HG02981 (cell line): ENCODE measurements at regions not wholly inside any gene's neighbourhood (a gene's known extent, or its start where the extent isn't known, plus 50 kb on each side); places are given as distances from the start of the nearest gene placed in this dataset.
"Not testable (repeated sequence)": the region's sequence is repeated elsewhere in the genome, so short reads cannot be mapped to it uniquely, and the experiment has no call there.

Experiments used
- ATAC-seq: cut with Tn5 transposase; IDR thresholded peaks from one replicate; pipeline ENCODE4 v1.9.1; 2021; ENCODE audit warnings: mild to moderate bottlenecking, moderate library complexity; ENCODE audit not compliant: unreplicated experiment

DNA sequence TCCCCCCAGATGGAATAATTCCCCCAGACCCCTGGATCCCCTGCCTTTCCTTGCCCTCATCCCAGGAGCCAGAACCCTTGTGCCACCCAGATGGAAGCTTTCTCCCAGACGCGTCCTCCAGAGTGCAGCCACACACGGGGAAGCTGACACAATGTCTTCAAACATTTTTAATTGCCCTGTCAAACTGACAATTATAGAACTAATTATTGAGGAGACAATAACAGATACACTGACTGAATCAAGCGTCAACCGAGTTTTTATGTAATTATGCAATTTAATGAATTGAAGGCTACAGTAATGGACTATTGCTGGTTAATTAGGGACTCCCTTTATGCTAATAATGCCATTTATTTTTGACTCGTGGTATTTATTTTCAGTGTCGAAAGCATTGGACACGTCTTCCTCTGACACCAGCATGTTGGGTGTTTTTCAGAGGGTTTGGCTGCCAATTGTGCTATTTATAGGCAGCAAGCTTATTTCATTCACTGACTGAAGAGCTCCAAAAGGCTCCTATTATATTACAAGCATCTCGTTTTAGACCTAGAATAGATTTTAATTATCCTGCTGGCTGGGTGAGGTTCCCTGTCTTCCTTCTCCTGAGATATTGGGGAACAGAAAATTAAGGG is 298.2 kb upstream of the C16orf82 start:
- no peak for ATAC-seq

DNA sequence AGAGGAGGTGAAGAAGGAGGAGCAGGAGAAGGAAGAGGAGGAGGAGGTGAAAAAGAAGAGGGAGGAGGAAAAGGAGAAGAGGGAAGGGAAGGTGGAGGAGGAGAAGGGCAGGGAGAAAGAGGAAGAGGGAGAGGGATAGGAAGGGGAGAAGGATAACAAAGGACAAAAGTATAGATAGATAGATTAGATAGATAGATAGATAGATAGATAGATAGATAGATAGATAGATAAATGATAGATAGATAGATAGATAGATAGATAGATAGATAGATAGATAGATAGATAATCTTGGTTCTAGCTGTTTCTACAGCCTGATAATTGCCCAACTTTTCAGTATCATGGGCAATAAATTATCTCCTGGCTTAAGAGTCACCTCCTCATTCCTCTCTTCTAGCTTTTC is 296.2 kb upstream of the C16orf82 start:
- ATAC-seq, result no peak

DNA sequence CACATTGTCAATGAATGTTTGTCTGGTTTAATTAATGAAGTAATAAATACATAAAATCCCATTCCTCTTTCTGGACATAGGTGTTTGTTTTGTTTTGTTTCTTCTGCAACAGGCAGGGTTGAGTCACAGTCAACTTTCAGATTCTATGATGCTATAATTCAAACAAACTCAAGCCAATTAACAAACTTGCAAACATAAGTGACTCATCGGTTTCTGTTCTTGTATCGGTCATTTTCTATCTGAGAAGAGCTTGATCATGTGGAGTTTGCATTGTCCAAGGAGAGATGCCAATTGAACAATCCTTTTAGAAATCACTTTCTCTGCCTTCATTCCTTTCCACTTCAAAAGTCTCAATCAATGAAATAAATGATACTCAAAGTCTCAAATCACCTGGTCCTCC is 294.2 kb upstream of the C16orf82 start:
- ATAC-seq, result peak; percentile 59

DNA sequence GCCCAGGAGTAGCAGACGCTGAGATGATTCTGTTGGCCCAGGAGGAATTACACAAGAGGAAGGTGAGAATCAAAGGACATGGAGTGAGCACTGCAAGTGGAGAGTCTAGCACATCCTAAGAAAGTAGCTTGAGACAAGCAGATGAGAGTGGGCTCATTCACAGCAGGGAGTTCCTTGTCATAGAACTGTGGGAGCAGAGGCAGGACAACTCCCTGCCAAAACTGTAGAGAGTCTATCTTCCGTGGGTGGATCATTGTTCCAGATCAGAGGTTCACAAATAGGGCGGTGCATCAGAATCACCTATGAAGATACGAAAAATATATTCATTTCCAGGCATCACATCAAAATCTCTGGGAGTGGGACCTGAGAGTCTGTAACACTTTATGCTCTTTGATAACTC is 288.9 kb upstream of the C16orf82 start:
- ATAC-seq, result no peak

DNA sequence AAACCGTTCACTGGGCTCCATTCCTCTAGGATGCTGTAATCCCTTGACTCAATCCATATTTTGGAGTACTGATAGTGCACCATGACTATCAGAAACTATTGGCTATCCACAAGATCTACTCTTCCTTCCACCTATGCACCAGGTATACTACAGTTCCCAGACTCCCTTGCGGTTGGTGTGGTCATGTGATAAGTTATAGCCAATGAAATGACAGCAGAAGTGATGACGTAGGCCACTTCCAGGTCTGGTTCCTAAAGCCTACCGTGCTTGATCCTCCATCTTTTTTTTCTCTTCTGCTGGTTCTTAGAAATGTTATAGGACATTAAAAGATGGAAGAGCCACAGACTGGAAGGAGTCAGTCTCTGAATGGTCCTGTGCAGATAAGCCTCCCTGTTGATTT is 278.8 kb upstream of the C16orf82 start:
- no peak for ATAC-seq

DNA sequence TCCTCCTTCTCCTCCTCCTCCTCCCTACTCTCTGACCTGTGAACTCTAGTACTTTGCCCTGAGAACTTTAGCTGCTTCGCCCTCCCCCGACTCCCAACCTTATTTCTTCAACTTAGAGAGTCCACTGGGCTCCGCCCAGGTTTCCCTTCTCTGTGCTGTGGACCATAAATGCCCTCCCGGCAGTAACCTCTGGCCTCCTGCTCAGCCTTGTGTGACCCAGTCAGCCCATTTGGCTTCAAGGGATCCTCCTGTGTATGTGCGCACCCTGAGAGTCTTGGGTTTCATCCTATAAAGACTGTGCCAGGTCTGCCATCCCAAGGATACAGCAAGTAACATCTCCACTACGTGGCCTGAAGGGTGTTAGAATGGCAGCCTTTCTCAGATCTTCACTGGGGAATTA is 275.6 kb upstream of the C16orf82 start:
- no peak for ATAC-seq

DNA sequence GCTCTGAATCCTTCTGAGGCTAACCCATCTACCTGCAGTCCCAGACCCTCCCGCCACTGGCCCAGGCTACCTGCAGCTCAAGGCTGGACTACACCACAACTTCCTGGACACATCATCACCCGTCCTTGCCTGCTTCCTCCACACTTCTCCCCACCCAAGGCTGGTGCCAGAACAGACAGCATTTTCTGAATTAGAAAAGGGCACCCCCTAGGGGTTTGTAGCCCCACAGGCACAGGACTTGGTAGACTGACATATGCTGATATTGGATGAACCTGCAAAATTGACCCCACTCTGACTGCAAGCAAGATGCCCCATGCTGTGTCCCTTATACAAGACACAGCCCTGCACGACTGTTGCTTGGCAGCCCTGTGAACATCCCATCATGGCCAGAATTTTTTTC is 271.5 kb upstream of the C16orf82 start:
- ATAC-seq, result no peak

DNA sequence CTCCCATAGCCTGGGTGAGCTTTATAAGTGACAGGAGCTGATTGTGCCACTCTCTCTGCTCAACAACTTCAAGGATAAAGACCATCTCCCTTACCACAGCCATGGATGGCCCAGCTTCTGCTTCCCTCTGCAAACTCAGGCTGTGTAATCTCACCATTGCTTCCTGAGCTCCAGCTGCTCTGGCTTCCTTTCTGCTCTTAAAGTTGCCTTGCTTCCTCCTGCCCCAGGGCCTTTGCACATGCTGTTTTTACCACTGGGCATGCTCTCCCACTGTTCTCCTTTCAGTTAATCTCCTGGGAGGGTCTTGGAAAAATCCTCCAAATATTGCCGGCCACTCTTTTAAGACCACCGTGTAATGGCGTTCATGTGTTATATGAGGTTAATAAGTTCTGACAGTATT is 265.1 kb upstream of the C16orf82 start:
- ATAC-seq, result no peak

DNA sequence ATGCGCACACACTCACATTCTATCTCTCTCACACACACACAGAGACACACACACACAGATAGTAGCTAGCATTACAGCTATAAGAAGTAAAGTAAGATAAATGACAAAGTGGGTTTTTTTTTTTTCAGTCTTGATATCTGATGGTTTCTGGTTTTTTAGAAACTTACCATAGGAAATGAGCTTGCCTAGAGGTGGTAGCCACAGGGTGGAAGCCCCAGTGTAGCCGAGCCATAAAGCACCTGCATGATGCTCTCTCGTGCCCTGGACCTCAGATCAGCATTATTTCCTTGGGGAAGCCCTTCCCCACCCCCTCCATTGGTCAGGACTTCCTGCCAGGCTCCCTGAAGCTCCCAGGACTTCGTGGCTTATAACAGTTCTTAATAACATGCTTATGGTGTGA is 264.3 kb upstream of the C16orf82 start:
- ATAC-seq, result no peak

DNA sequence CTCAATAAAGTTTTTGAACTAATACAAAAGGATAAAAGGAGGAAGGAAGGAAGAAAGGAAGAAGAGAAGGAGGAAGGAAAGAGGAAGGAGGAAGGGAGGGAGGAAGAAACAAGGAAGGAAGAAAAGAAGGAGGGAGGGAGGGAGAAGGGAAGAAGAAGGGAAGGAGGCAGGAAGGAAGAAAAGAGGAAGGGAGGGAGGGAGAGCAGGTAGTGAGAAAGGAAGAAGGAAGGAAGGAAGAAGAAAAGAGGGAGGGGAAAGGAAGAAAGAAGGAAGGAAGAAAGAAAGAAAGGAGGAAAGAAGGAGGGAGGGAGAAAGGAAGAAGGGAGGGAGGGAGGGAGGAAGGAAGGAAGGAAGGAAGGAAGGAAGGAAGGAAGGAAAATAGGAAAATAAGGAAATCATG is 263.8 kb upstream of the C16orf82 start:
- ATAC-seq, result no peak

DNA sequence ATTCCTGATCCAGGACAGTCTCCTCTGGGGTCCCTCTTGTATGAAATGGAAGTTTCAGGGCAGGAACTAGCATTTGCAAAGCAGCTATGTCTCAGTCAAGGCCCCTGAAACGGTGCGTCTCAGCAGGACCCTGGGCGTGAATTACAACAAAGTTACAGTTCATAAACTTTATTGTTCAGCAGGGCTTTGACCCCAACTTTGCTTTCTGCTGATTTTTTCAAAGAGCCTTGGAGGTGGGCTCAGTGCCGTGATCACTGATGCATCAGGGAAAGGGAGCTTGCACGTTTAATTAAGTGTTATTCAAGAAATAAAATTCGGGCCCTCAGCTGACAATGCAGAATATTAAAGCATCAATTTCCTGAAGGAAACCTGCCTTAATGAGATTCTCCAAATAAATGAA is 260.1 kb upstream of the C16orf82 start:
- ATAC-seq, result no peak

DNA sequence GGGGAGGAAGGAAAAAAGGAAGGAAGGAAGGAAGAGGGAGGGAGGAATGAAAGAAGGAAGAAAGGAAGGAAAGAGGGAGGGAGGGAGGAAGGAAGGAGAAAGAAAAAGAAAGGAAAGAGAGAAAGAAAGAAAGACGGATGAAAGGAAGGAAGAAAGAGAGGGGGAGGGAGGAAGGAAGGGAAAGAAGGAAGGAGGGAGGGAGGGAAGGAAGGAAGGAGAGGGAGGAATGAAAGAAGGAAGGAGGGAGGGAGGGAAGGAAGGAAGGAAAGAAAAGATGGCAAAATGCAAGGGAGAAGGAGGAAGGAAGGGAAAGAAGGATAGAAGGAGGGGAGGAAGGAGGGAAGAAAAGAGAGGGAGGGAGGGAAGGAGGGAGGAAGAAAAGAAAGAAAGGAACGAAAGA is 257.3 kb upstream of the C16orf82 start:
- ATAC-seq, result no peak

DNA sequence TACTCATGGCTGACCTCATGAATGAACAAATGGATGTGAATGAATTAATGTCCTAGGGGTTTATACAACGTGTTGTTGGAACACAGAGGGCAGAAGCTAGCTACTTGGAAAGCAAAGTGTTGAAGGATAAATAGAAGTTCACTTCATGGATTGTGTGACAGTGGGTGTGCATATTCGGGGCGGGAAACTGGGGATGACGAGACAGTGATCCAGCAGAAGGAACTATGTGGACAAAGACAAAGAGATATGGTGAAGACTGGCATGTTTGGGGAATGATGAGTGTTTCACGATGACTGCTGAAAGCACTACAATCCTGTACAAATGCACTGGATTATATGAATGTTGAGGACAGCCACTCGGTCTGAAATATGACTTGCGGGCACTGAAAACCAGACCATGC is 250.5 kb upstream of the C16orf82 start:
- no peak for ATAC-seq

DNA sequence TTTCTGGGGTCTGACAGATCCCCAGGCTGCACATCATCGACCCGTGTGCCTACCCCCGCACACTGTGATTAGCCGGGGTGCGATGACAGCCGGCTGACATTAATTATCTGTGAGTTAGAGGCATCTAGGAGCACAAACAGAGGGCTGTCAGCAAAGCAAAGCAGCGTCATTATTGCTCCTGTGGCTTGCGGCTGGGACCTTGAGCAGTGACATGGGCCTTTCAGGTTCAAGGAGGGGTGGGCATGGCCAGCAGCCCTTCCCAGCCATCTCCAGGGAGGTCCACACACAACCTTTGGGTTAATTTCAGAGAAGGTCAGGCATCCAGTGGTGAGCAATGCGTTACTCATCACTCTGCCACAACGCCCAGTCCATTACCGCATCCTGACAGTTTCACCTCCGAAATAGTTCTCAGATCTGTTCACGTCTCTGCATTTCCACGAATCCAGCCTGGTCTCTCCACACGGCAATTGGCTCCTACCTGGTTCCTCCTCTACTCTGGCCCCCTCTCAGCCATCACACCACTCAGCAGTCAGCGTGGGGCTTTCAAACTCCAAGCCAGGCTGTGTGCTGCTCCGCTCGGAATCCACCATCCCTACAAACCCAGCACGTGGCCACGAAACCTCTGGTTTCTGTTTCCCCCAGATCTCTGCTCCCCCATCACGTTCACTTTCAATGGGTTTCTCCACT is 249.7 kb upstream of the C16orf82 start:
- ATAC-seq, result no peak

DNA sequence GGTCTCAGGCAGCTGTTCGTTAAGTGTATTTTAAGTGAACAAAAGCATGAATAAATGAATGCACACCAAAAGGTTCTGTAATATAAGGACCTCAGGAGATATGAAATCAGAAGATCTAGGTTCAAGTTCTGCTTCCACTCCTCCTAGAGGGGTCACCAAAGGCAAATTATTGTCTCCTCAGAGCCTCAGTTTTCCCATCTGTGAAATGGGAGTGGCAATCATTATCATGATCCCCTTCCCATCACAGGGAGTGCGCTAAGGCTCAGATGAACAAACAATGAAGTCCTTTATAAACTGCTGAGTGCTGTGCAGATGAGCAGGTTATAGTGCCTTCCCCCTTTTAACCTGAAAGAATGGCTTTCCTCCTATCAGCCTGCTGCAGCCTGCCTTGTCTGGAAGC is 248.3 kb upstream of the C16orf82 start:
- ATAC-seq, result no peak

DNA sequence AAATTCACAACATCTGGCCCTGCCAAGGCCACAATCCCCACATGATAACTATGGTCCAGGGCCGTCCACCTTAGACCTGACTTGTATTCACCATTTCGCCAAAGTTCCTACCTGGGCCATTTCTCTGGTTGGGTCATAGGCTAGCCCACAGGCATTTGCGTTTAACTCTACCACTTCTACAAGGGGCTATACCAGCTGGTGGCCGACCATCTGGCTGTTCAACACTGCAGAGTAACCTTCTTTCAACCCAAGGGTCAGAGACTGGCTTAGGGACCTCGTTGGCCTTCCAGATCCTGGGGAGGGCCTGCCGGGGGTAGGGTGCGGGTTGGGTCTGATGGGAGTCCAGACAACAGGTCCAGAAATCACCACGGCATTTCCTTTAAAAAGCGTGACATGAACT is 242.3 kb upstream of the C16orf82 start:
- ATAC-seq, result no peak

DNA sequence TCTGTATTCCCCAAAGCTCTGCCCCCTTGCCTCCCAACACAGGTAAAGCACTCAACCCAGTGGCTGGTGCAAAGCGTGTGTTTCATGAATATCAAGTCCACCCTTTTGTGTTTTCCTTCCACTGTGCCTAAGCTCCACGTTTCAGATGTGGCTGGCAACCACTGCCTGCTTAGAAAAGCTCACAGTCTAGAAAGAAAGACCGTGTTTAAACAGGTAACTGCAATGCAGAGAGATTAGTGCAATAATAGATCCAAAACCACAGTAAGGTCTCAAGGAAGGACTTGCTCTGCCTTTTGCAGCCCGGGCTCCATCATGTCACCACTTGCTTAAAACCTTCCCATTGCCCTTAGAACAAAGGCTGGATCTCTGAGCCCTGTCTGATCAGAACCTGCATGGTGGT is 240.2 kb upstream of the C16orf82 start:
- ATAC-seq, result no peak

DNA sequence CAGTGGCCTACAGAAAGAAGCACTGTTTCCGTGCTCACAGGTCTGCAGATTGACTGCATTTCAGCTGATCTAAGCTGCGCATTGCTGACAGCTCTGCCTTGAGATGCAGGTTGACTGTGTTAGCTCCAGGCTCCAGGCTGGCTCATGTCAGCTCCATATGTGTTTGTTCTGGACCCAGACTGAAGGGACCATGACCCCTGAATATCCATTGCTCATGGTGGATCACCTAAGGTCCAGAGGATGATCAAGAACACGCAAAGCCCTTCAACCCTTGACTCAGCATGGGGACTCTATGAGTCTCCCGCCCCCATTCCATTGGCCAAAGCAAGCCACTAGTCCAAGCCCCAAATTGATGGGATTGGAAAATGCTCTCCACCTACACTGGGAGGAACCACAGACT is 239.3 kb upstream of the C16orf82 start:
- no peak for ATAC-seq

DNA sequence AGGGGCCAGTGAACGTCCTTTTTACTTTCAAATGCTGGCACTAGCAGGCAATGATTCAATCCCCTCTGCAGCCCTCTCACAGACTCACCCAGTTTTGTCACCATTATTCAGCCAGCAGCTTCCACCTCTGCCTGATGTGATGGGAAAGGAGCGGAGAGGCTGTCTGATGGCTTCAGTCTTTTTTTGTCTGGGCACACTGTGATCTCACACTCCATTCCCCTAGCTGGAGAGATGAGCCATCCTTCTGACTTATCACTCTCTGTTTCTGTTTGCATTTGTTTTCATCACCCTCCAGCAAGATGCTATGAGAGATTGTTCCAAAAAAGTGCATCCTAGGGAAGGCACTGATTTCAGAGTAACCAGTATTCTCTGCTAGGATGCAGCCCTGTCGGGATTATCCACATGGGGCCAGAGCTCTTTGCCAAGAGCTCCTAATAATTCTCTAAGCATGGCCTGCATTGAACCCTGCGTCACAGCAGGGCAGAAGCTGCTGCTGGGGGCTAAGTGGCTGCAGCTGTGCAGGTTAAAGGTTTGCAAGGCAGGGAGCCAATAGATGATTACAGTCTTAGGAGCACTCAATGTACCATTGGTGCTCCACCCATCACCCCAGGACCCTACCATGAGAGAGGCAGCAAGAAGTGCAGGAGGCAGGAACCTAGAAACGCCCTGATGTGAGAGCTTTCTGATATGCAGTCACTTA is 236.1 kb upstream of the C16orf82 start:
- no peak for ATAC-seq

DNA sequence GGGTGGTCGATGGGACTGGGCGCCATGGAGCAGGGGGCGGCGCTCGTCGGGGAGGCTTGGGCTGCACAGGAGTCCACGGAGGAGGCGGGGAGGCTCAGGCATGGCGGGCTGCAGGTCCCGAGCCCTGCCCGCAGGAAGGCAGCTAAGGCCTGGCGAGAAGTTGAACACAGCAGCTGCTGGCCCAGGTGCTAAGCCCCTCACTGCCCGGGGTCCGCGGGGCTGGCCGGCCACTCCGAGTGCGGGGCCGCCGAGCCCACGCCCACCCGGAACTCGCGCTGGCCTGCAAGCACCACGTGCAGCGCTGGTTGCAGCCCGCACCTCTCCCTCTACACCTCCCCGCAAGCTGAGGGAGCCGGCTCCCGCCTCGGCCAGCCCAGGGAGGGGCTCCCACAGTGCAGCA is 230.6 kb upstream of the C16orf82 start:
- ATAC-seq, result not testable (repeated sequence)

DNA sequence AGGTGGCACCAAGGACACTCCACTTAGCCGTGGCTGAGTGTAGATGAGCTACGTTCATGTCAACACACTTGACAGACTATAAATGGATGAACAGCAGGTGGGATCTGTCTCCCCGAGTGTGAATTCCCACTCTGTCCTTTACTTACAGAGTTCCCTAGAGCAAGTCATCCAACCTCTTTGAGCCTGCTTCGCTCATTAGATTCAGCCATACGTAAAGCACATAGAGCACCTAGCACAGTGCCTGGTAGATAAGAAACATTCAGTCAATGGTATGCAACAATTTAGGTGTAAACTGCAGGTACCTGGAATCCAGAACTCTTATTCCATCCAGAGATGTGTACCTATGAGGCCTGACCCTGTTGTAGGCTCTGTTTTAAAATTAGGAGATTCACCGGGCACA is 227.8 kb upstream of the C16orf82 start:
- no peak for ATAC-seq

DNA sequence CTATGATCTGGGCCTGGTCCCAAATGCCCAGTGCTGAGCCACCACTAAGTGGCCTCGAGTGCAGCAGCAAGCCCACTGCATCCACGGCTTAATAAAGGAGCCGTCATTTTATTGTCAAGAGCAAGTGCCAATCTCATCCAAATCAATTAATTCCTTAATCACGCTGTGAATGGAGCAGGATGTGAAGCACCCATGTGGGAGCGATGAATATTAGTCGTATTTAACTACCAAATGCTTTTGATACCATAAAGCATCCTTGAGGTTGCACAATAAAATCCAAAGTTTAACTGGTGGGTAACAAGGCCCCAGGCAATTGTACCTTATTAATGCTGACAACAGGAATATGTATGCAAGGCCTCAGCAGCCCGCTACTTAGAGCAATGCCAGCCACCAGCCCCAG is 226.0 kb upstream of the C16orf82 start:
- ATAC-seq, result no peak
